Sigmoid colon (tissue), 6 donors: ENCODE measurements at regions not wholly inside any gene's neighbourhood (a gene's known extent, or its start where the extent isn't known, plus 50 kb on each side); places are given as distances from the start of the nearest gene placed in this dataset.

Experiments used
- DNase-seq: peaks from one replicate; pipeline ENCODE4 v3.0.0-alpha.2; 2019
- H3K27ac ChIP-seq, 4 donors: fragments of 200-600 bp; sonication (generic); one replicate each; pipeline ENCODE4 v1.5.1; 2016 to 2019; ENCODE audit warnings: mild to moderate bottlenecking in 1 of 4
- H3K27me3 ChIP-seq, 3 donors: fragments of 200-600 bp; sonication (generic); one replicate each; pipeline ENCODE4 v1.5.1; 2019; ENCODE audit warnings: mild to moderate bottlenecking in 1 of 3
- H3K36me3 ChIP-seq, 4 donors: fragments of 200-600 bp; sonication (generic); one replicate each; pipeline ENCODE4 v1.5.1; 2016 to 2019
- H3K4me1 ChIP-seq, 4 donors: fragments of 200-600 bp; sonication (generic); one replicate each; pipeline ENCODE4 v1.5.1; 2017 to 2019
- H3K4me3 ChIP-seq, 4 donors: fragments of 200-600 bp; sonication (generic); one replicate each; pipeline ENCODE4 v1.5.1; 2017 to 2019; ENCODE audit warnings: mild to moderate bottlenecking in 2 of 4, moderate library complexity in 1 of 4
- H3K9me3 ChIP-seq, 4 donors: fragments of 200-600 bp in 3 of 4; sonication (generic) in 3 of 4; one replicate each; pipeline versions ENCODE4 v1.5.1 to v1.6.1; 2013 to 2019
- CTCF ChIP-seq, 4 experiments: fragments of 450-650 bp in 3 of 4; fragments of 200-600 bp in 1 of 4; IDR thresholded peaks; one replicate each; pipeline ENCODE4 v1.5.1; 2016 to 2019; ENCODE audit warnings: antibody characterized with exemption in 4 of 4, mild to moderate bottlenecking in 3 of 4, moderate library complexity in 2 of 4
- EP300 ChIP-seq, 4 donors: sonication (generic); formaldehyde crosslinking; IDR thresholded peaks; one replicate each; pipeline ENCODE4 v1.6.1; 2017; ENCODE audit warnings: antibody characterized with exemption in 4 of 4
- POLR2A ChIP-seq, 2 donors: fragments of 450-650 bp; IDR thresholded peaks; one replicate each; pipeline ENCODE4 v1.6.1; 2016; ENCODE audit warnings: antibody characterized with exemption in 2 of 2, mild to moderate bottlenecking in 2 of 2, moderate library complexity in 2 of 2
- POLR2AphosphoS5 ChIP-seq, 4 donors: sonication (generic); formaldehyde crosslinking; IDR thresholded peaks; one replicate each; pipeline ENCODE4 v1.6.1; 2017; ENCODE audit warnings: antibody characterized with exemption in 4 of 4
- WGBS, 2 donors: extraction: QIAGEN DNeasy Blood & Tissue Kit; methylation state at CpG; one replicate each; pipeline ENCODE4 v1.1.7; 2013; 5-methylcytosine and 5-hydroxymethylcytosine counted together
- intact Hi-C: fragments of 100-400 bp; cut with DNase I; formaldehyde crosslinking; loops from one replicate; pipeline ENCODE4 v1.15.1; 2023
- donor health status: healthy with polysubstance abuse.
- donor health status: healthy.

- Histone ChIP-seq H3K36me3 (no peaks in the 10 kb centered on the region), H3K4me3 (no peak overlapping the region), H3K9me3 (no peaks in the 10 kb centered on the region), H3K27ac (no peak overlapping the region), H3K27me3 (no peaks in the 10 kb centered on the region), H3K4me1 (peaks cover 0 to 7% (median 3%) of the 10 kb centered on the region in 4 donors)
- no peak for DNase-seq
- intact Hi-C loops = no loop called here
- TF ChIP-seq POLR2AphosphoS5 (IDR thresholded peaks at IDR 0.05) = no peak
- no peak for TF ChIP-seq EP300 (IDR thresholded peaks at IDR 0.05)
- TF ChIP-seq CTCF (IDR thresholded peaks at IDR 0.05) = no peak
- TF ChIP-seq POLR2A (IDR thresholded peaks at IDR 0.05) = no peak
Measured at GRCh38 chr18:22603902-22604301, 186.2 kb upstream of the CTAGE1 start.

- intact Hi-C loops = no loop called here
- Histone ChIP-seq H3K27me3 (no peaks in the 10 kb centered on the region), H3K9me3 (no peaks in the 10 kb centered on the region), H3K4me3 (no peak overlapping the region), H3K27ac (no peak overlapping the region), H3K4me1 (peaks cover 0 to 13% (median 9%) of the 10 kb centered on the region in 4 donors), H3K36me3 (no peaks in the 10 kb centered on the region)
- TF ChIP-seq POLR2A (IDR thresholded peaks at IDR 0.05) = no peak
- no peak for TF ChIP-seq EP300 (IDR thresholded peaks at IDR 0.05)
- TF ChIP-seq POLR2AphosphoS5 (IDR thresholded peaks at IDR 0.05) = no peak
- TF ChIP-seq CTCF (IDR thresholded peaks at IDR 0.05) = no peak
- 88 to 90% methylated on average over 10 of the region's 10 CpGs for WGBS, 2 donors
- no peak for DNase-seq
Measured at GRCh38 chr18:22604390-22604985, 186.8 kb upstream of the CTAGE1 start.

- intact Hi-C loops = no loop called here
- no peak overlapping the region for H3K4me3 ChIP-seq
- no peaks in the 10 kb centered on the region for H3K9me3 ChIP-seq
- H3K4me1 ChIP-seq = peaks cover 0 to 18% (median 14%) of the 10 kb centered on the region in 4 donors
- no peak for DNase-seq
- H3K27ac ChIP-seq = no peak overlapping the region
- no peak for TF ChIP-seq POLR2A (IDR thresholded peaks at IDR 0.05)
- no peak for TF ChIP-seq EP300 (IDR thresholded peaks at IDR 0.05)
- no peak for TF ChIP-seq CTCF (IDR thresholded peaks at IDR 0.05)
- TF ChIP-seq POLR2AphosphoS5 (IDR thresholded peaks at IDR 0.05) = no peak
- H3K36me3 ChIP-seq = no peaks in the 10 kb centered on the region
- no peaks in the 10 kb centered on the region for H3K27me3 ChIP-seq
- WGBS, 2 donors = 58 to 64% methylated on average over 3 of the region's 3 CpGs
Measured at GRCh38 chr18:22604986-22605421, 187.3 kb upstream of the CTAGE1 start.

- Histone ChIP-seq H3K36me3 (no peaks in the 10 kb centered on the region), H3K27me3 (no peaks in the 10 kb centered on the region), H3K4me3 (no peak overlapping the region), H3K9me3 (no peaks in the 10 kb centered on the region), H3K27ac (no peak overlapping the region), H3K4me1 (peaks cover 0 to 20% (median 15%) of the 10 kb centered on the region in 4 donors)
- intact Hi-C loops = no loop called here
- DNase-seq = no peak
- TF ChIP-seq CTCF (IDR thresholded peaks at IDR 0.05) (no peak), POLR2A (IDR thresholded peaks at IDR 0.05) (no peak), EP300 (IDR thresholded peaks at IDR 0.05) (no peak), POLR2AphosphoS5 (IDR thresholded peaks at IDR 0.05) (no peak)
- WGBS, 2 donors = 70 to 71% methylated on average over 4 of the region's 4 CpGs
Measured at GRCh38 chr18:22605736-22606135, 188.0 kb upstream of the CTAGE1 start.
